Neural progenitor cell (in vitro differentiated cells): ENCODE measurements at regions not wholly inside any gene's neighbourhood (a gene's known extent, or its start where the extent isn't known, plus 50 kb on each side); places are given as distances from the start of the nearest gene placed in this dataset.

Source experiments
- DNase-seq: peaks from one replicate; pipeline ENCODE4 v3.0.0-alpha.2; 2016; ENCODE audit warnings: low spot score
- H2AFZ ChIP-seq: fragments of 200-600 bp; sonication (generic); replicated peaks from 2 replicates; pipeline ENCODE4 v1.6.1; 2016; ENCODE audit warnings: antibody characterized with exemption
- H3F3A ChIP-seq: fragments of 200-600 bp; sonication (generic); 2 replicates; pipeline ENCODE4 v1.6.1; 2016; ENCODE audit warnings: antibody characterized with exemption, low read depth
- H3K27ac ChIP-seq: fragments of 200-600 bp; sonication (generic); 2 replicates; pipeline ENCODE4 v1.5.1; 2016; ENCODE audit warnings: mild to moderate bottlenecking
- H3K27me3 ChIP-seq: fragments of 200-600 bp; sonication (generic); 2 replicates; pipeline ENCODE4 v1.6.1; 2016; ENCODE audit warnings: mild to moderate bottlenecking, moderate library complexity
- H3K36me3 ChIP-seq: fragments of 200-600 bp; sonication (generic); 2 replicates; pipeline ENCODE4 v1.5.1; 2016
- H3K4me1 ChIP-seq: fragments of 200-600 bp; sonication (generic); 2 replicates; pipeline ENCODE4 v1.6.1; 2016; ENCODE audit warnings: mixed run types
- H3K4me2 ChIP-seq: fragments of 200-600 bp; sonication (generic); 2 replicates; pipeline ENCODE4 v1.6.1; 2016
- H3K4me3 ChIP-seq: fragments of 200-600 bp; sonication (generic); 2 replicates; pipeline ENCODE4 v1.5.1; 2016
- H3K79me2 ChIP-seq: fragments of 200-600 bp; sonication (generic); 2 replicates; pipeline ENCODE4 v1.6.1; 2016; ENCODE audit warnings: low read depth
- H3K9ac ChIP-seq: fragments of 200-600 bp; sonication (generic); 2 replicates; pipeline ENCODE4 v1.6.1; 2016
- H3K9me3 ChIP-seq: fragments of 200-600 bp; sonication (generic); 2 replicates; pipeline ENCODE4 v1.5.1; 2016; ENCODE audit warnings: low read depth
- H4K20me1 ChIP-seq: fragments of 200-600 bp; sonication (generic); 2 replicates; pipeline ENCODE4 v1.6.1; 2016; ENCODE audit warnings: low read depth
- H3K27ac Mint-ChIP-seq: 3 replicates; pipeline ENCODE4 v1.8.0; 2021; ENCODE audit warnings: mixed read lengths
- H3K27me3 Mint-ChIP-seq: 2 replicates; pipeline ENCODE4 v1.8.0; 2022; ENCODE audit warnings: low read depth, mild to moderate bottlenecking, inconsistent platforms, moderate library complexity, mixed read lengths; ENCODE audit not compliant: insufficient read depth
- H3K36me3 Mint-ChIP-seq: 3 replicates; pipeline ENCODE4 v1.8.0; 2021; ENCODE audit warnings: mixed read lengths
- H3K4me1 Mint-ChIP-seq: 3 replicates; pipeline ENCODE4 v1.8.0; 2021; ENCODE audit warnings: mixed read lengths
- H3K4me3 Mint-ChIP-seq: 3 replicates; pipeline ENCODE4 v1.8.0; 2021; ENCODE audit warnings: mild to moderate bottlenecking, moderate library complexity, mixed read lengths
- H3K9me3 Mint-ChIP-seq: 3 replicates; pipeline ENCODE4 v1.8.0; 2020; ENCODE audit warnings: mixed read lengths
- EZH2 ChIP-seq: fragments of 200-600 bp; sonication (generic); IDR thresholded peaks from 2 replicates; pipeline ENCODE4 v1.6.1; 2017; ENCODE audit warnings: antibody characterized with exemption, mild to moderate bottlenecking, moderate library complexity
- EZH2phosphoT487 ChIP-seq: fragments of 200-600 bp; sonication (generic); IDR thresholded peaks from 2 replicates; pipeline ENCODE4 v1.6.1; 2017; ENCODE audit warnings: antibody characterized with exemption
- TF ChIP-seq, protein P1 (sequence below): fragments of 200-600 bp; sonication (generic); IDR thresholded peaks from 2 replicates; pipeline ENCODE4 v1.5.1; 2017; ENCODE audit warnings: antibody characterized with exemption, mild to moderate bottlenecking

DNA sequence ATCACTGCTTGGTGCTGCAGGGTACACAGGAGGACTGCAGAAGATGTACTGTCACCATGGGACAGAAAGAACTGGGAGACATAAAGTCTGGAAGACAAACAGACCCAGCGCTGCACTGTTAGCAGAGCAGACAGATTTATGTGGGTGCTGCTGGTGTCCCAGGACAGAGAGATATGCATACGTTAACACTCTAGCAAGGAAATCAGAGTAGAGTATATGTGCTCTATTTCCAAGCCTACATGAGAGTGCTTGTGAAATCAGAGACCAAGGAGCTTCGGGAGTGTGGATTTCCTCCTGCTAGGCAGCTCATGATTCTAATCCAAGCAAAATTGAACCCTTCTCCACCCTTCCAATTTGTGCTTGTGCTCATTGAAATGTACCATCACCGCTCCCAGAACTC is 416.5 kb downstream of the VRK1 start:
- no peaks in the 10 kb centered on the region for H3K4me1 ChIP-seq
- H3K27me3 ChIP-seq, result peaks cover 22% of the 10 kb centered on the region
- H3K9me3 ChIP-seq, result no peaks in the 10 kb centered on the region
- peaks cover 2% of the 10 kb centered on the region for H3K4me1 Mint-ChIP-seq
- H3K27me3 Mint-ChIP-seq, result peaks cover 4% of the 10 kb centered on the region
- H3K27ac Mint-ChIP-seq, result no peak overlapping the region
- H3F3A ChIP-seq, result peaks cover 11% of the 10 kb centered on the region
- no peak overlapping the region for H3K27ac ChIP-seq
- no peak overlapping the region for H3K4me2 ChIP-seq
- no peaks in the 10 kb centered on the region for H3K79me2 ChIP-seq
- H3K9me3 Mint-ChIP-seq, result no peaks in the 10 kb centered on the region
- H2AFZ ChIP-seq, result no peak overlapping the region
- no peak overlapping the region for H3K4me3 ChIP-seq
- H3K9ac ChIP-seq, result no peak overlapping the region
- H3K36me3 ChIP-seq, result no peaks in the 10 kb centered on the region
- H3K4me3 Mint-ChIP-seq, result no peak overlapping the region
- no peak for DNase-seq
- H3K36me3 Mint-ChIP-seq, result no peaks in the 10 kb centered on the region
- no peaks in the 10 kb centered on the region for H4K20me1 ChIP-seq
- TF ChIP-seq EZH2 (no peak), EZH2phosphoT487 (no peak)
- TF ChIP-seq, protein P1, sequence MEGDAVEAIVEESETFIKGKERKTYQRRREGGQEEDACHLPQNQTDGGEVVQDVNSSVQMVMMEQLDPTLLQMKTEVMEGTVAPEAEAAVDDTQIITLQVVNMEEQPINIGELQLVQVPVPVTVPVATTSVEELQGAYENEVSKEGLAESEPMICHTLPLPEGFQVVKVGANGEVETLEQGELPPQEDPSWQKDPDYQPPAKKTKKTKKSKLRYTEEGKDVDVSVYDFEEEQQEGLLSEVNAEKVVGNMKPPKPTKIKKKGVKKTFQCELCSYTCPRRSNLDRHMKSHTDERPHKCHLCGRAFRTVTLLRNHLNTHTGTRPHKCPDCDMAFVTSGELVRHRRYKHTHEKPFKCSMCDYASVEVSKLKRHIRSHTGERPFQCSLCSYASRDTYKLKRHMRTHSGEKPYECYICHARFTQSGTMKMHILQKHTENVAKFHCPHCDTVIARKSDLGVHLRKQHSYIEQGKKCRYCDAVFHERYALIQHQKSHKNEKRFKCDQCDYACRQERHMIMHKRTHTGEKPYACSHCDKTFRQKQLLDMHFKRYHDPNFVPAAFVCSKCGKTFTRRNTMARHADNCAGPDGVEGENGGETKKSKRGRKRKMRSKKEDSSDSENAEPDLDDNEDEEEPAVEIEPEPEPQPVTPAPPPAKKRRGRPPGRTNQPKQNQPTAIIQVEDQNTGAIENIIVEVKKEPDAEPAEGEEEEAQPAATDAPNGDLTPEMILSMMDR, result no peak

DNA sequence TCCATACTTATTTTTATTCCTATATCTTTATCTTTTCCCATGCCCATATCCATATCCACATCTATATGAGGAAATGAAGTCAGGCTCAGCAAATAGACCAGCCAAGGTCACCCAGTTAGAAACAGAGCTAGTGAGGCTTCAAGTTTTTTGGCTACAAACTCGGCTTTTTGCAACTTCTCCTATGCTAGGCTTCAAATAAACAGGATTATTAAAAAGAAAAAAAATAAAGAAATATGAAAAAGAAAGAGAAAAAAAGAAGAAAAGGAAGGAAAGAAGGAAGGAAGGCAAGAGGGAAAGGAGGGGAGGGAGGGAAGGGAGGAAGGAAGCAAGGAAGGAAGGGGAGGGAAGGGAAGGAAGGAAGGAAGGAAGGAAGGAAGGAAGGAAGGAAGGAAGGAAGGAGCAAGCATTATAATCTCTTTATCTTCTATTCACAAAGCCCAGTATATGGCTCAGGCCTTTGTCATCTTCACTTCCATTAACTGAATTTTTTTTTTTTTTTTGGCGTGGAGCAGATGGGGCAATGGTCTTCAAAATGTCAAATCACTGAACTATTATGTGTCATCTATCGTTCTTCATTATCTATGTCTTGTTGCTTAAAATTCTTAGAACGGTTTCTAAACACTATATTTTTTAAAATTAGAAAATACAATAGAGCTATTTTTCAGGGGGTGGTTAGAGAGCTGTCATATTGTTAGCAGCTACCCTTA is 418.2 kb downstream of the VRK1 start:
- H3F3A ChIP-seq, result peaks cover 11% of the 10 kb centered on the region
- H3K79me2 ChIP-seq, result no peaks in the 10 kb centered on the region
- H3K4me2 ChIP-seq, result no peak overlapping the region
- no peak overlapping the region for H3K27ac ChIP-seq
- peaks cover 37% of the 10 kb centered on the region for H3K27me3 ChIP-seq
- Mint-ChIP-seq H3K27ac (no peak overlapping the region), H3K27me3 (peaks cover 10% of the 10 kb centered on the region), H3K36me3 (no peaks in the 10 kb centered on the region), H3K4me1 (peaks cover 6% of the 10 kb centered on the region), H3K4me3 (no peak overlapping the region), H3K9me3 (peaks cover 2% of the 10 kb centered on the region)
- no peak overlapping the region for H3K4me3 ChIP-seq
- H4K20me1 ChIP-seq, result no peaks in the 10 kb centered on the region
- TF ChIP-seq EZH2phosphoT487 (no peak), EZH2 (no peak)
- TF ChIP-seq, protein P1, result no peak
- no peak overlapping the region for H3K9ac ChIP-seq
- no peaks in the 10 kb centered on the region for H3K36me3 ChIP-seq
- no peak for DNase-seq
- no peak overlapping the region for H2AFZ ChIP-seq
- H3K4me1 ChIP-seq, result no peaks in the 10 kb centered on the region
- no peaks in the 10 kb centered on the region for H3K9me3 ChIP-seq

DNA sequence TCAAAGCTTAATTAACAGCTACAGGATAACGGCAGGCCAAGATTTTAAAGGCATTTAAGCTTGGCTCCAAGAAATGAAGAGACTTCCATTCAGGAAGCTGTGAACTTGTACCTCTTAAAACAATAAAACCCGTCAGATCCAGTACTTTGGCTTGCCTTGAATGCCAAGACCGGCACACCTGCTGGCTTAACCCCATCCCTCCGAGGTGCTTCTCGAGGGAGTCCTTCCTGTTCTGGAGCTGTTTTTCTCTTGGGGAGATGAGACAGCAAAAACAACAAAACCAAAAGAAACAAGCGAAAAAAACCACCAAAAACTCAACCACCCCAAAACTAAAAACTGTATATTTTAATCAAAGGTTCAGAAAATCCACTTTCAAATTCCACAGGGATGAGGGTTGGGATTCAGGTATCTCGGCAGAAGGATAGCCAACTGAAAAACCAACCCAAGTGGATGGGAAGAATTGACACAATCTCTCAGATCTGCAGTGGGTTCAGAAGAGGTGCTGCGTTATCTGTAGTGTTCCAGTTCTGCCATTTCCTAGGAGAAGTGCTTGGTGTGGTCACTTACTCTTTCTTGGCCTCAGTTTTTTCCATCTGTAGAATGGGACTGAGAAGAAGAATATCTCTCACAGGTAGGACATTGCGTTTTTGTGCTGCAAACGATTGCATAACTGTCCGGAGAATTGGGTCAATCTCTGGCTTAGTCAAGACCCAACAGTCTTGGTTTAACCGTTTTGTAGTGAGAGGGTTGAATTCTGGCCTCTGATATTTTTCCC is 420.1 kb downstream of the VRK1 start:
- no peak for DNase-seq
- Histone ChIP-seq H3K4me3 (no peak overlapping the region), H3K27me3 (peaks cover 42% of the 10 kb centered on the region), H3K4me1 (peaks cover 6% of the 10 kb centered on the region), H2AFZ (no peak overlapping the region), H3K4me2 (no peak overlapping the region), H3K27ac (no peak overlapping the region), H3K9me3 (no peaks in the 10 kb centered on the region), H3K79me2 (no peaks in the 10 kb centered on the region), H3F3A (peaks cover 11% of the 10 kb centered on the region), H4K20me1 (no peaks in the 10 kb centered on the region), H3K9ac (no peak overlapping the region), H3K36me3 (no peaks in the 10 kb centered on the region)
- peaks cover 2% of the 10 kb centered on the region for H3K9me3 Mint-ChIP-seq
- H3K36me3 Mint-ChIP-seq, result no peaks in the 10 kb centered on the region
- TF ChIP-seq, protein P1, result no peak
- TF ChIP-seq EZH2 (no peak), EZH2phosphoT487 (no peak)
- H3K27ac Mint-ChIP-seq, result no peak overlapping the region
- H3K4me3 Mint-ChIP-seq, result no peak overlapping the region
- H3K4me1 Mint-ChIP-seq, result peaks cover 10% of the 10 kb centered on the region
- H3K27me3 Mint-ChIP-seq, result peaks cover 13% of the 10 kb centered on the region
